H1 (cell line): ENCODE measurements at regions not wholly inside any gene's neighbourhood (a gene's known extent, or its start where the extent isn't known, plus 50 kb on each side); places are given as distances from the start of the nearest gene placed in this dataset.

ENCODE experiments used
- CTCF ChIA-PET: fragments of 300-600 bp; sonication (Branson Sonifier 250); formaldehyde crosslinking; loops from one replicate; lab custom pipeline; 2021; ENCODE audit not compliant: partially characterized antibody; lab: Charles Lee
- POLR2A ChIA-PET: fragments of 300-600 bp; sonication (Branson Sonifier 250); formaldehyde crosslinking; loops from one replicate; lab custom pipeline; 2021; ENCODE audit warnings: inconsistent platforms; ENCODE audit not compliant: partially characterized antibody; lab: Charles Lee
- DNase-seq, 2 experiments: peaks; one replicate each; pipeline versions ENCODE4 v3.0.0 to v3.0.0-alpha.2; 2010 to 2022; ENCODE audit warnings: low spot score in 2 of 2, low read depth in 1 of 2, mixed read lengths in 1 of 2
- FAIRE-seq: peaks from 2 replicates; lab custom pipeline; 2011; peaks lifted over from hg19 to GRCh38; lab: Jason Lieb, UNC
- H2AFZ ChIP-seq: 2 replicates; pipeline ENCODE4 v1.8.1; 2012; ENCODE audit warnings: low read length, inconsistent platforms
- H2AK5ac ChIP-seq: 2 replicates; pipeline ENCODE4 v1.6.1; 2013; ENCODE audit warnings: low read depth, low read length
- H2BK120ac ChIP-seq: replicated peaks from 2 replicates; pipeline ENCODE3; 2013; ENCODE audit warnings: low read depth, low read length, inconsistent platforms
- H2BK12ac ChIP-seq: 2 replicates; pipeline ENCODE4 v1.6.1; 2013; ENCODE audit warnings: low read depth, low read length
- H2BK15ac ChIP-seq: 2 replicates; pipeline ENCODE4 v1.6.1; 2013; ENCODE audit warnings: low read length
- H2BK20ac ChIP-seq: 2 replicates; pipeline ENCODE4 v1.6.1; 2013; ENCODE audit warnings: low read length
- H2BK5ac ChIP-seq: 2 replicates; pipeline ENCODE4 v1.6.1; 2013; ENCODE audit warnings: low read depth, low read length
- H3K14ac ChIP-seq: 2 replicates; pipeline ENCODE4 v1.6.1; 2013; ENCODE audit warnings: inconsistent platforms; ENCODE audit not compliant: insufficient read length
- H3K18ac ChIP-seq: 2 replicates; pipeline ENCODE4 v1.6.1; 2013; ENCODE audit warnings: low read length; ENCODE audit errors: extremely low read depth
- H3K23ac ChIP-seq: 2 replicates; pipeline ENCODE4 v1.6.1; 2013; ENCODE audit warnings: inconsistent platforms; ENCODE audit not compliant: insufficient read length
- H3K23me2 ChIP-seq: 2 replicates; pipeline ENCODE4 v1.6.1; 2013; ENCODE audit warnings: low read depth, low read length
- H3K27ac ChIP-seq: 2 replicates; pipeline ENCODE4 v1.6.1; 2011; ENCODE audit warnings: low read depth, low read length, inconsistent platforms
- H3K27me3 ChIP-seq, 4 experiments: replicated peaks in 1 of 4; 1 replicate in 1 of 4; 2 replicates in 3 of 4; pipeline versions ENCODE4 v1.6.1 to v1.8.1; 2011 to 2013; ENCODE audit warnings: low read length in 3 of 4, mild to moderate bottlenecking in 3 of 4, inconsistent platforms in 2 of 4, mixed read lengths in 2 of 4, moderate library complexity in 1 of 4; ENCODE audit not compliant: control insufficient read depth in 3 of 4, insufficient read depth in 3 of 4; ENCODE audit errors: extremely low read depth in 1 of 4
- H3K36me3 ChIP-seq, 4 experiments: 2 replicates each; pipeline versions ENCODE4 v1.6.1 to v1.8.1; 2011 to 2013; ENCODE audit warnings: mild to moderate bottlenecking in 4 of 4, low read length in 3 of 4, moderate library complexity in 2 of 4, control low read depth in 1 of 4, inconsistent platforms in 1 of 4; ENCODE audit not compliant: insufficient read depth in 4 of 4, control insufficient read depth in 2 of 4
- H3K4ac ChIP-seq: replicated peaks from 2 replicates; pipeline ENCODE3; 2013; ENCODE audit warnings: low read length, low read depth, mixed read lengths, inconsistent platforms; ENCODE audit not compliant: insufficient read length
- H3K4me1 ChIP-seq, 4 experiments: replicated peaks in 1 of 4; 1 replicate in 1 of 4; 2 replicates in 3 of 4; pipeline versions ENCODE4 v1.6.1 to v1.8.1; 2011 to 2013; ENCODE audit warnings: low read length in 3 of 4, inconsistent platforms in 2 of 4, mixed read lengths in 1 of 4; ENCODE audit not compliant: insufficient read depth in 4 of 4, control insufficient read depth in 3 of 4
- H3K4me2 ChIP-seq, 2 experiments: 2 replicates each; pipeline versions ENCODE4 v1.6.1 to v1.8.1; 2011 to 2013; ENCODE audit warnings: low read depth in 2 of 2, low read length in 2 of 2, control low read depth in 1 of 2, inconsistent platforms in 1 of 2, mild to moderate bottlenecking in 1 of 2; ENCODE audit not compliant: insufficient read depth in 1 of 2
- H3K4me3 ChIP-seq, 4 experiments: fragments of 200-600, 300-600 bp in 1 of 4; sonication (generic), shearing (Covaris generic), sonication (Bioruptor Twin) in 1 of 4; 2 replicates each; pipeline versions ENCODE4 v1.5.1 to v1.8.1; 2011 to 2016; ENCODE audit warnings: low read length in 4 of 4, low read depth in 3 of 4, control low read depth in 2 of 4, inconsistent platforms in 2 of 4, mild to moderate bottlenecking in 2 of 4, mixed read lengths in 1 of 4, moderate library complexity in 1 of 4; ENCODE audit not compliant: insufficient read depth in 2 of 4; ENCODE audit errors: extremely low read depth in 1 of 4
- H3K56ac ChIP-seq: replicated peaks from 2 replicates; pipeline ENCODE3; 2013; ENCODE audit warnings: low read depth, mild to moderate bottlenecking, mixed read lengths, low read length, inconsistent platforms; ENCODE audit not compliant: insufficient read length
- H3K79me1 ChIP-seq: 2 replicates; pipeline ENCODE4 v1.6.1; 2013; ENCODE audit warnings: low read depth, low read length, control low read depth
- H3K79me2 ChIP-seq, 2 experiments: 2 replicates each; pipeline versions ENCODE4 v1.6.1 to v1.8.1; 2012 to 2013; ENCODE audit warnings: low read length in 2 of 2, mild to moderate bottlenecking in 2 of 2, inconsistent platforms in 1 of 2; ENCODE audit not compliant: insufficient read depth in 2 of 2, control insufficient read depth in 1 of 2
- H3K9ac ChIP-seq, 4 experiments: replicated peaks in 1 of 4; 1 replicate in 1 of 4; 2 replicates in 3 of 4; pipeline versions ENCODE4 v1.6.1 to v1.8.1; 2011 to 2013; ENCODE audit warnings: low read depth in 3 of 4, low read length in 3 of 4, control low read depth in 2 of 4, mild to moderate bottlenecking in 2 of 4, moderate library complexity in 2 of 4, inconsistent platforms in 1 of 4; ENCODE audit errors: extremely low read depth in 1 of 4
- H3K9me3 ChIP-seq, 2 experiments: 2 replicates each; pipeline versions ENCODE4 v1.6.1 to v1.8.1; 2012 to 2013; ENCODE audit warnings: mild to moderate bottlenecking in 2 of 2, moderate library complexity in 2 of 2, control low read depth in 1 of 2, inconsistent platforms in 1 of 2, low read depth in 1 of 2, low read length in 1 of 2, mixed read lengths in 1 of 2; ENCODE audit not compliant: insufficient read depth in 2 of 2
- H4K20me1 ChIP-seq, 2 experiments: replicated peaks in 1 of 2; 2 replicates each; pipeline versions ENCODE3 to v1.8.1; 2011 to 2013; ENCODE audit warnings: inconsistent platforms in 2 of 2, low read length in 2 of 2, mild to moderate bottlenecking in 1 of 2; ENCODE audit not compliant: insufficient read depth in 2 of 2, control insufficient read depth in 1 of 2
- H4K5ac ChIP-seq: 2 replicates; pipeline ENCODE4 v1.6.1; 2013; ENCODE audit warnings: low read length, low read depth, mixed read lengths, inconsistent platforms; ENCODE audit not compliant: insufficient read length
- H4K8ac ChIP-seq: 2 replicates; pipeline ENCODE4 v1.8.0; 2013; ENCODE audit warnings: mild to moderate bottlenecking, moderate library complexity, low read length, inconsistent platforms; ENCODE audit not compliant: insufficient read depth; ENCODE audit errors: extremely low read depth
- H4K91ac ChIP-seq: replicated peaks from 2 replicates; pipeline ENCODE3; 2013; ENCODE audit warnings: low read length, mixed read lengths, inconsistent platforms; ENCODE audit not compliant: insufficient read length
- ASH2L ChIP-seq: fragments of 200-600, 300-600 bp; sonication (generic); IDR thresholded peaks from one replicate; pipeline ENCODE4 v1.7.1; 2017; ENCODE audit warnings: low read length
- BRCA1 ChIP-seq: IDR thresholded peaks from 2 replicates; pipeline ENCODE4 v1.6.1; 2012; ENCODE audit warnings: low read depth, low read length, improper control_type of control experiment
- CREB1 ChIP-seq: IDR thresholded peaks from 2 replicates; pipeline ENCODE4 v1.6.1; 2012; ENCODE audit warnings: inconsistent platforms
- EZH2 ChIP-seq: fragments of 200-600 bp; sonication (generic); IDR thresholded peaks from 2 replicates; pipeline ENCODE4 v1.7.1; 2012; ENCODE audit warnings: low read depth, mild to moderate bottlenecking, moderate library complexity, low read length, inconsistent platforms; ENCODE audit not compliant: severe bottlenecking
- NANOG ChIP-seq: IDR thresholded peaks from 2 replicates; pipeline ENCODE4 v1.6.1; 2011; ENCODE audit warnings: low read length, low read depth, mild to moderate bottlenecking, inconsistent platforms; ENCODE audit not compliant: insufficient read depth, poor library complexity, severe bottlenecking
- POLR2A ChIP-seq, 2 experiments: IDR thresholded peaks; 1 replicate in 1 of 2; 2 replicates in 1 of 2; pipeline ENCODE4 v1.6.1; 2011; ENCODE audit warnings: low read depth in 2 of 2, low read length in 2 of 2, mild to moderate bottlenecking in 2 of 2; ENCODE audit errors: control extremely low read depth in 1 of 2
- RAD21 ChIP-seq, 2 experiments: IDR thresholded peaks in 1 of 2; conservative IDR thresholded peaks in 1 of 2; 2 replicates each; pipeline ENCODE4 v1.6.1; 2011; ENCODE audit warnings: low read depth in 2 of 2, low read length in 2 of 2, improper control_type of control experiment in 1 of 2, inconsistent platforms in 1 of 2, mild to moderate bottlenecking in 1 of 2, moderate library complexity in 1 of 2
- SUZ12 ChIP-seq: fragments of 200-600 bp; sonication (generic); IDR thresholded peaks from 2 replicates; pipeline ENCODE4 v1.6.1; 2012; ENCODE audit warnings: mild to moderate bottlenecking, inconsistent platforms, low read length, moderate library complexity, mixed read lengths
- TBP ChIP-seq: IDR thresholded peaks from 2 replicates; pipeline ENCODE4 v1.6.1; 2011; ENCODE audit warnings: low read depth, low read length, improper control_type of control experiment
- YY1 ChIP-seq: IDR thresholded peaks from 2 replicates; pipeline ENCODE4 v1.6.1; 2011; ENCODE audit warnings: low read depth, mild to moderate bottlenecking, low read length
- WGBS, 2 experiments: shearing (Covaris generic) in 1 of 2; methylation state at CpG; one replicate each; pipeline versions ENCODE4 v1.1.6 to v1.1.7; 2013 to 2015; ENCODE audit warnings: low lambda C conversion rate in 2 of 2, mixed read lengths in 2 of 2, inconsistent platforms in 1 of 2, low coverage in 1 of 2, missing lambda C conversion rate in 1 of 2; ENCODE audit not compliant: insufficient replicate concordance in 2 of 2, insufficient coverage in 1 of 2, insufficient read length in 1 of 2; ENCODE audit errors: extremely low coverage in 1 of 2, missing lambda C conversion rate in 1 of 2; 5-methylcytosine and 5-hydroxymethylcytosine counted together
- TF ChIP-seq, protein P1 (sequence below): IDR thresholded peaks from 2 replicates; pipeline ENCODE4 v1.6.1; 2012; ENCODE audit warnings: inconsistent platforms
- TF ChIP-seq, protein P2 (sequence below): IDR thresholded peaks from 2 replicates; pipeline ENCODE4 v1.6.1; 2011; ENCODE audit warnings: low read length, improper control_type of control experiment

- H3K4me1 ChIP-seq = peaks cover 2 to 18% (median 10%) of the 10 kb centered on the region in 4 experiments; a peak in 5 of 7 replicates
- no peak overlapping the region for H2BK12ac ChIP-seq
- CTCF ChIA-PET = interaction anchor here (0.7 to 1.7 kb wide), 4 partner anchors 9 to 69 kb away, joined by 3 to 4 read pairs (median 3); no protein-coding TSS in a partner anchor
- no peak overlapping the region for H3K56ac ChIP-seq
- H2AK5ac ChIP-seq = no peak overlapping the region
- H4K5ac ChIP-seq = no peak overlapping the region
- no peaks in the 10 kb centered on the region for H3K79me1 ChIP-seq
- no peaks in the 10 kb centered on the region for H4K20me1 ChIP-seq
- POLR2A ChIA-PET = no interaction called here
- H3K18ac ChIP-seq = no peak overlapping the region
- H3K79me2 ChIP-seq = no peaks in the 10 kb centered on the region
- no peak overlapping the region for H3K23ac ChIP-seq
- H2AFZ ChIP-seq = no peak overlapping the region
- peak; percentile 7 for FAIRE-seq
- H3K4me2 ChIP-seq = no peak overlapping the region; a peak in 1 of 4 replicates
- no peaks in the 10 kb centered on the region for H3K36me3 ChIP-seq
- H3K4ac ChIP-seq = no peak overlapping the region
- H3K9ac ChIP-seq = no peak overlapping the region
- no peak overlapping the region for H2BK15ac ChIP-seq
- H2BK5ac ChIP-seq = no peak overlapping the region
- no peaks in the 10 kb centered on the region for H3K23me2 ChIP-seq
- H3K9me3 ChIP-seq = peaks cover 0 to 4% of the 10 kb centered on the region in 2 experiments; a peak in 1 of 4 replicates
- no peak for DNase-seq
- no peak overlapping the region for H3K27ac ChIP-seq
- no peaks in the 10 kb centered on the region for H3K27me3 ChIP-seq
- H4K8ac ChIP-seq = no peak overlapping the region
- 63% methylated on average over 8 of the region's 8 CpGs; no CpG with 5 or more reads in 1 of the 2 experiments for WGBS, 2 experiments
- H3K14ac ChIP-seq = no peak overlapping the region
- H3K4me3 ChIP-seq = no peak overlapping the region
- H2BK20ac ChIP-seq = no peak overlapping the region
- H4K91ac ChIP-seq = no peak overlapping the region
- H2BK120ac ChIP-seq = no peak overlapping the region
- TF ChIP-seq EZH2 (no peak), CREB1 (no peak), YY1 (0 out of 2 replicates have a peak, but pooled peaks have one; percentile 17), TBP (peak; percentile 48; the same call in 1 of the 2 replicates), RAD21 (IDR thresholded peaks at IDR 0.05 in 1 of 2, conservative IDR thresholded peaks at IDR 0.05 in 1 of 2; ENCODE audit: low read depth in 2 of 2, low read length in 2 of 2) (no peak), NANOG (no peak), SUZ12 (no peak), BRCA1 (no peak), POLR2A (IDR thresholded peaks at IDR 0.05; ENCODE audit: control extremely low read depth in 1 of 2, low read depth in 2 of 2, low read length in 2 of 2) (no peak), ASH2L (no peak)
- TF ChIP-seq, protein P1, sequence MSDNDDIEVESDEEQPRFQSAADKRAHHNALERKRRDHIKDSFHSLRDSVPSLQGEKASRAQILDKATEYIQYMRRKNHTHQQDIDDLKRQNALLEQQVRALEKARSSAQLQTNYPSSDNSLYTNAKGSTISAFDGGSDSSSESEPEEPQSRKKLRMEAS = peak; percentile 34; the same call in 1 of the 2 replicates
- TF ChIP-seq, protein P2, sequence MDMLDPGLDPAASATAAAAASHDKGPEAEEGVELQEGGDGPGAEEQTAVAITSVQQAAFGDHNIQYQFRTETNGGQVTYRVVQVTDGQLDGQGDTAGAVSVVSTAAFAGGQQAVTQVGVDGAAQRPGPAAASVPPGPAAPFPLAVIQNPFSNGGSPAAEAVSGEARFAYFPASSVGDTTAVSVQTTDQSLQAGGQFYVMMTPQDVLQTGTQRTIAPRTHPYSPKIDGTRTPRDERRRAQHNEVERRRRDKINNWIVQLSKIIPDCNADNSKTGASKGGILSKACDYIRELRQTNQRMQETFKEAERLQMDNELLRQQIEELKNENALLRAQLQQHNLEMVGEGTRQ = peak; percentile 10; the same call in 1 of the 2 replicates
These were observed 92.1 kb downstream of the CAVIN4 start for GRCh38 chr9:100669968-100670367.
